ENCODE measurements at regions not wholly inside any gene's neighbourhood (a gene's known extent, or its start where the extent isn't known, plus 50 kb on each side); places are given as distances from the start of the nearest gene placed in this dataset.

DNA sequence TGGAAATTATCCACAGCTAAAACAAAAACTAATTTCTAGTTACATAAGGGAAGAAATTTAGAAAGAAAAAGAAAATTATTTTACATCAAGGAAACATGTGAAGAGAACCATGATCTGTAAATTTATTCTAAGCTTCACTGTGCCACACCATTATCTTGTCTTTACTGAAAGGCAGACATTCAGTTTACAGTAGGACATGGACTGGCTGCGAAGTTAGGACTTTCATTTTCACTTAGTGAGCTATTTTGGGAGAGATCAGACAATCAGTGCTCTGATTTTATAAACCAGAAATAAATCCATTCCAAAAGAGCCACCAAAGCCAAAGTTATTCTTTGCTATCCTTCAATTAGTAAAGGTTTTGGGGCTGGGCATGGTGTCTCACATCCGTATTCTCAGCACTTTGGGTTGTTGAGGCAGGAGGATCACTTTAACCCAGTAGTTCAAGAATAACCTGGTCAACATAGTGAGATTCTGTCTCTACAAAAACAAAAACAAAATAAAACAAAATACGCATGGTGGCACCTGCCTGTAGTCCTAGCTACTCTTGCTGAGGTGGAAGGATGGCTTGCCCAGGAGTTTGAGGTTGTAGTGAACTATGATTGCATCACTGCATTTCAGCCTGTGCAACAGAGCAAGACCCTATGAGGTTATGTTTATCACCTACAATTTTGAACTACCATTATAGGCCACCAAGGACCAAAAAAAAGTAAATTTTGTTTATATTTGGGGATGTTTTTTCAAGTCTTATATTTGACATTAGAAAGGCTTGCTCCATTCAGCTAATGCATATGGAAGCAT, 1084.8 kb upstream of the ATXN7L3B start:
- TF ChIP-seq CTCF (conservative IDR thresholded peaks at IDR 0.05; ENCODE audit: low read length) (no peak), EZH2phosphoT487 (IDR thresholded peaks at IDR 0.05; ENCODE audit: borderline replicate concordance) (no peak)

Data from Loucy (cell line).